ENCODE measurements at regions not wholly inside any gene's neighbourhood (a gene's known extent, or its start where the extent isn't known, plus 50 kb on each side); places are given as distances from the start of the nearest gene placed in this dataset.

DNA sequence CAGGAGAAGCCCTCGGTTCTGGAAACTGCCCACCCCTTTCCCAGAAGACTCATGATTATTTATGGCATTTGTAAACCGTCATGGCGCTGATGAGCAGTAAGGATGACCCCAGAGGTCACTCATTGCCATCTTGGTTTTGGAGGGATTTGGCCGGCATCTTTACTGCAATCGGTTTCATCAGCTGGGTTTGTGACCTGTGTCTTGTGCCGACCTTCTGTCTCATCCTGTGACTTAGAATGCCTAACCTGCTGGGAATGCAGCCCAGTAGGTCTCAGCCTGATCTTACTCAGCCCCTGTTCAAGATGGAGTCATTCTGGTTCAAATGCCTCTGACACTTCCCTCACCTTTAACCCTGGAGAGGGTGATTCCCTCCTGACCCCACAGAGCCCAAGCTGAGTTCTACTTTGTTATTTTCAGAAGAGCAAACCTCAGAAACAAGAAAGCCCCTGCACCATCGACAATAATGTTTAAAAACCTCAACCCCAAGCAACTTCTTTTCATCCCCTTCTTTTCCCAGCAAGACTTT lies 105.5 kb upstream of the SFSWAP start:
- no peak for DNase-seq (ENCODE audit: low read depth)

DNA sequence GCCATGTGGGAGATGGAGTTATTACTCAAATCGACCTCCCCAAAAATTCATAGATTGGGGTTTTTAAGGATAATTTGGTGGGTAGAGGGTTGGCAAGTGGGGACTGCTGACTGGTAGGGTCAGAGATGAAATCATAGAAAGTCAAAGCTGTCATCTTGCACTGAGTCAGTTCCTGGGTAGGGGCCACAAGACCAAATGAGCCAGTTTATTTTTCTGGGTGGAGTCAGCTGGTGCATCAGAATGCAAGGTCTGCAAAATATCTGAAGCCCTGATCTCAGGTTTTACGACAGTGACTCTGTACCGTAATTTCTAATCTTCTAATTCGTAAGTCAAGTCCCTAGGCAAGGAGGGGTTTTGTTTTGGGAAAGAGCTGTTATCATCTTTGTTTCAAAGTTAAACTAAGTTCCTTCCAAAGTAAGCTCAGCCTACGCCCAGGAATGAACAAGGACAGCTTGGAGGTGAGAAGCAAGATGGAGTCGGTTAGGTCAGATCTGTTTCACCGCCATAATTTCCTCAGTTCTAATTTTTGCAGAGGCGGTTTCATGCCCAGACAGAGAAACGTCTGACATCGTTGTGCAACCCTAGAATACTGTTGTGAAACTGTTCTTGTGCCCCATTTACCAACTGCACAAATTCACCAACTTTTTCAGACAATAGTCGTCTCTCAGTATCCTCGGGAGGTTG lies 104.5 kb upstream of the SFSWAP start:
- no peak for DNase-seq (ENCODE audit: low read depth)

GRCh38 chr12:131607658-131608447 lies 103.0 kb upstream of the SFSWAP start:
- DNase-seq (ENCODE audit: low read depth), result no peak

GRCh38 chr12:131608740-131609690 lies 101.9 kb upstream of the SFSWAP start:
- DNase-seq (ENCODE audit: low read depth), result peak; percentile 31

GRCh38 chr12:131609762-131610161 lies 101.1 kb upstream of the SFSWAP start:
- DNase-seq (ENCODE audit: low read depth), result no peak

DNA sequence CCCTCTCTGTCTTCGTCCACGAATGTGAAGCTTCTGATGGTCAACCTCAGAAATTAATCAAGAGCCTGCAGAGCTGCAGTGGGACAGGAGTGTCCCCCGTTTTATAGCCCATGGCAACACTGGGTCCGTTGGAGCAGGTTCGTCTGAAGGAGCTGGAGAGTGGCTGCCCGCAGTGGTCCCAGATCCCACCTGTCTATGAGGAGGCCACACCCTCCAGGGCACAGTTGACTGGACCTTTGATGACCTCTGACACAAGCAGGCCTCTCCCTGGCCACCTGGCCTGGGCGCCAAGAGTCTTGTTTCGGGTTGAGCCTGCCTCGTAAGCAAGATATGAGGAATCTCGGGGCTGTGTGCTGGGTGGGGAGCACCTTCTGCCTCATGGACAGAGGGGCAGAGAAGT lies 100.7 kb upstream of the SFSWAP start:
- no peak for DNase-seq (ENCODE audit: low read depth)

DNA sequence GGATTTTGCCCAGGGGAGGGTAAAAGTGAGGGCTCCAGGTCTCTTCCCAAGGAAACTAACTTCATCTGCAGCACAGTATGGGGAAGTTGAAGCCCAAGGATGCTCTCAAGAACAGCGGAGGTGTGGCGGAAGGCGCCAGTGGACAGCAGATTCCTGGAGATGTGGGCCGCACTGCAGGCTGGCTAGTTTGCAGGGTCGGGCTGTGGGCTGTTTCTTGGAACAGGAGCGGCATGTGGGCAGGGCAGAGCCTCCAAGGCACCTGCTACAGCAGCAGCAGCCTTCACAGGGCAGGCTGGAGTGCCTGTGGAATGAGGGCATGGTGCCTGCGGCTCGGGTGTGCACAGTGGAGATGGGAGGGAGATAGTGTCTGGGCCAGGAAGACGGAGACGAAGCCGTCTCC lies 100.0 kb upstream of the SFSWAP start:
- no peak for DNase-seq (ENCODE audit: low read depth)

DNA sequence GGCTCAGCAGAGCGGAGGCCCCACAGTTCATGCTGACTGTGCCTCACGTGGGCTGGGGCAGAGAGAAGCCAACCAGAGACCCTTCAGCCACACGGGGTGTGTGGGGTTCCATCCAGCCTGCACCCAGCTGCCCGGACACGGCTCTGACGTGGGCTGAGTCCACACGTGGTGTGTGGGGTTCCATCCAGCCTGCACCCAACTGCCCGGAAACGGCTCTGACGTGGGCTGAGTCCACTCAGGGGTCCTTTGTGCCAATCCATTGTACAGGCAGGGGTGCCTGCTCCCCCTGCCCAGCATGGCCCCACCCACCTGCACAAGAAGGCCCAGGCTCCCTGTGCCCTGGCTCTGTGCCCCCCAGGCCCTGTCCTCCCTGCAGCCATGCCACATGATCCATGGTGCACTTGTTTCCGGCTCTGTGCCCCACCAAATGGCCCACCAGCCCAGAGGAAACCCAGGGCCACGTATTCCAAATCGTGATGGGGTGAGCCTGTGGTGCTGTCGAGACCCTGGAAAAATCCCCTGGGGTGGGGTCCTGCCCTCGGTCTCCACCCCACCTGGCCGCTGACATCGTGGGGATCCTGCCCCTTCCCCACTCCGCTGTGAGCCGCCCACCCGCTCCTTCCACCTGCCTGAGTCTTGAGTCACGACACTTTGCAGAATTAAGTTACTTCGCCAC lies 99.3 kb upstream of the SFSWAP start:
- DNase-seq (ENCODE audit: low read depth), result no peak

- DNase-seq (ENCODE audit: low read depth), result no peak
Observed at GRCh38 chr12:131612092-131612755, 98.7 kb upstream of the SFSWAP start.

GRCh38 chr12:131613186-131613585 lies 97.7 kb upstream of the SFSWAP start:
- no peak for DNase-seq (ENCODE audit: low read depth)

GRCh38 chr12:131613678-131614077 lies 97.2 kb upstream of the SFSWAP start:
- no peak for DNase-seq (ENCODE audit: low read depth)

DNA sequence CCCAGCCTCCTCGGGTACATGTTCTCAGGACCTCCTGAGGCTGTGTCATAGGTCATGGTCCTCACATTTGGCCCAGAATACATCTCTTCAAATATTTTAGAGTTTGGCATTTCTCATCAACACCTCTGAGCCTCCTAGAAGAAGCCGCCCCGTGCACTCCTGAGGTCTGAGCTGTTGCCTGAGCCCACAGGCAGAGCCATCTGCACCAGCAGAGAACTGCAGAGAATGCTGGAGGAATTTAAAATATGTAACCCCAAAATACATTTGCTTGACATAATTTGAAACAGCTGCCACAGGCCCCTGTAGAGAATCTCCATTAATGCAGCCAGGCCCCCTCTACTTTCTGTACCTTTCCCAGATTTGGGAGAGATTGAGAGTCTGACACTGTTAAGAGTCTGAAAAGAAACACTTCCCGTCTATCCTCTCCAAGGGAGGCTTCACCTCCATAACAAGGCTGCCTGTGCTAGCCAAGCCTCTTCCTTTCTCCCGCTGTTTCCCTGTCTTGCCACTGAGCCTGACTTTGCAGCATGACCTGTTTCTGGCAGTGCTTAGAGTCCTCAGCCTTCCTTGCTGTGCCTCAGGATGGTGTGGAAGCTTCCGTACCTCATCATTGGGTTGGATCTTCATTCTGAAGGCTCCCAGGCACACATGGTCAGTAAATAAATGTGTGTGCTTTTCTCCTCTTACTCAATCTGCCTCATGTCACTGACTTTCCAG lies 95.4 kb upstream of the SFSWAP start:
- no peak for DNase-seq (ENCODE audit: low read depth)

DNA sequence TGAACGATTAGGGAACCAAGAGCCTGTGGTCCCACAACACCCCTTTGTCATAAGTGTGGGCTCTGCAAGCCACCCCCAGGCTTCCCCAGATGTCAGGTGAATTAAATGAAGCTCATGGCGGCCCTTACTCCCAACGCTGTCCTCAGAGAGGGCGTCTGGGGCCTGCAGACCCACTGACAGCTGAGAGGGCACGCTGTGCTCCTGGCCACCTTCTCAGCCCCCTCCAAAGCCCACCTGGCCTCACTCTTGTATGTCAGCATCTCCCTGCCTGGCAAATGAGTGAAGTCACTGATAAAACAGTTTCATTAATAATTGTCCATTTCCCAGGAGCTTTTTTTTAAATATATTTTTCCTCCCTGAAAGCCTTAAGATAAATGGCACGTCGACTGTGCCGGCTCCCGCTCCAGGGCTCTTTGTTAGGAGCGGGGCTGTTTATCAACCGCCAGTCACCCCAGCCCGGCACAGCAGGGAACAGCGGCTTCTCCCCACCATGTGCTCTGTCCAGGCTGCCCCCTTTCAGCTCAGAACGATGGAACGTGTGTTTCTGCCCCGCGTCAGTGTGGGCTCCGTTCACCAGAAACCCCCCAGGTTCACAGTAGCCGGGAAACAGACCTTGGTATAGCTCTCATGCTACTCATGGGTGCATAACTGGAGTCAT lies 94.7 kb upstream of the SFSWAP start:
- no peak for DNase-seq (ENCODE audit: low read depth)

DNA sequence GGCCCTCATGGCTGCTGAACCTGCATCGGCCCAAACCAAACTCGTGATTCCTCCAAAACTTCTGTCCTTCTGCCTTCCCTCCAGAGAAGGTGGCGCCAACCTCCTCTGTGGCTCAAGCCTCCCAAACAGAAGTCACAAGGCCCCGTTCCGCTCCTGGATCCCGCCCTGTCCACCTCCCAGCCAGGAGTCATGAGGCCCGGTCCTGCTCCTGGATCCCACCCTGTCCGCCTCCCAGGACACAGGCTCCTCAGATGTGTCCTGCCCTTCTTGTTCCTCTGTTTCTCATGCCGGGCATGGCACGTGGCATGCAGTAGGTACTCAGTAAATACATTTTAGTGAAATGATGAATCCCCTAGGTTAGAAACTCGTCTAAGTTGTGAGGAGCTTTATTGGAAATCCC lies 94.2 kb upstream of the SFSWAP start:
- no peak for DNase-seq (ENCODE audit: low read depth)

DNA sequence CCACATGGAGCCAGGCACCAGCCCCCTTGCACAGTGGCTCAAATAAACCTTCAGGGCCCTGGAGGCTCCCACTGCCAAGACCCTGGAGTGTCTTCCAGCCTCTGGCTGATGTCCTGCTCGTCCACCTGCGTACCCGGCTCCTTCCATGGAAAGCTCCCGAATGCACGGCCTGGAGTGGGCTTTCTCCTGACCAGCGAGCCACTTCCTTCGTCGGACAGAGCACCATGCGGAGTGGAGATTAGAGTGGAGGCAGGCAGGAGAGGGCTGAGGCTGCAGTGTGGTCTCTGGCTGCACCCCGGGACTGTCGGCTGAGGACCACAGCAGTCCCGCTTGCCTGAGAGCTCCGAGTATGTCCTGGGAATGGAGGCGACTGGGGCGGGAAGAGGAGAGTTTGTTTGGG lies 93.7 kb upstream of the SFSWAP start:
- DNase-seq (ENCODE audit: low read depth), result no peak

DNA sequence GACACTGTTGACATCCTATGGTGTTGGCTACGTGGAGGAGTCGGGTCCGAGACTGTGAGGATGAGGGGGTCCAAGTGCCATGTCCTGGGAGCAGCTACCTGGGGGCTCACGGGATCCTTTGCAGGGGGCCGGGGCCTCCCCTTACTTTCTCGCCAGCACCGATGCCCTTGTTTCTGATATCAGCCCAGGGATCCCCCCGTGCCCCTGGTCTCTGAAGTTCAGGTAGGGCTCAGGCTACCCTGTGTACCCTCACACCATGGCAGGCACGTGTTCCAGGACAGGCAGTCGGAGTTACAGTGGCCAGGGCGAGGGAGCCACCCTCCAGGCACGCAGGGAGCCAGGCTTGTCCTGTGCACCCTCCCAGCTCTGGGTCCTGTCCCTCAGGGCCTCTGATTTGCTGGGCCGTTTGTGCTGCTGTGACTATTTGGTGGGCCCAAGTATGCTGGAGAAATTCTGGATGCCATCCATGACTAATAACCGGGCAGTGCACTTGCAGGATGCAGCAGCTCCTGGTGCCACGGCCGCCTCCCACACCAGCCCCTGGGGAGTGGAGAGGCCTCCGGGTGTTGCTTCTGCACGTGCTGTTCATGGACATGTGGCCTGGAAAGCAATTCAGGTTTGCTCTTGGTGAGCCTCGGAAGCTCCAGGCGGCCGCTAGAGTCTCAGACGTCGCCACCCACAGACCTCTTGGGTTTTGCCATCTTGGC lies 93.1 kb upstream of the SFSWAP start:
- DNase-seq (ENCODE audit: low read depth), result no peak

GRCh38 chr12:131618303-131618658 lies 92.6 kb upstream of the SFSWAP start:
- no peak for DNase-seq (ENCODE audit: low read depth)

DNA sequence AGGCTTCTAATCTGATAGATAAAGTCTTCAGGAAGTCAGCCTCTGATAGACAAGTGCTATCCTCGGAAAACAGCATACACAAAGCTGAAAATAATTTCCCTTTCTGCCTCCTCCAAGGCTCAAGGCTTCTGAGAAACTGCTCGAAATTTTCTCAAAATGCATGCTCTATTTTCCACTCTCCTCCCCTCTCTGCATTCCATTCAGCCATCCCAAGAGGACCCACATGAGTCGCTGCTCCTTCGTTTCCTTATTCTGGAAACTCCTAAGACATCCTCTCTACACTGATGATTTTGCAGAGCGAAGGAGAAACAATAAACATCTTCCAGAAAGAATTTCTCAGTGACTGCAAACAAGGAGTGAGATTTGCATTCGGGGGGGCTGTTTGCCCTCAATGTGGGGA lies 92.2 kb upstream of the SFSWAP start:
- no peak for DNase-seq (ENCODE audit: low read depth)

DNA sequence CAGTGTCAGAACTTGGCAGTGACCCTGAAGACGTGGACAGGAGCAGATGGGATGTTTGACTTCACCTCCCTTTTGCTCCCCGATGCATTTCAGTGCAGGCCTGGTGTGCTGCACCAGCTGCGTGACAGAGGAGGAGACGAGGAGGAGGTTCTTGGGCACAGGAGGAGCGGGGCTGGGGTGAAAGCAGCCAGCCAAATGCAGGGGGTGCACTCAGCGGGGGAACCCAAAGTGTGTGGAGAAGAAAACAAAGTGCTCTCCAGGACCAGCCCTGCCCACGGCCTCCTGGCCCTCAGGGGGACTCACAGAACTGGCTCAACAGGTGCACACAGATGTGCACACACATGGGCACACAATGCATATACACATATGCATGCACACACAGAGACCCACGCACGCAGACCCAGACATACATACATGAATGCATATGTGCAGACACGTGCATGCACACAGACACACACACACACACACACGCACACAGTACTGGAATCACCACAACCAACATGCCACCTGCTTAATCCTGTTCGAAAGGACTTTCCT lies 91.7 kb upstream of the SFSWAP start:
- DNase-seq (ENCODE audit: low read depth), result no peak

All from stimulated activated CD8-positive, alpha-beta memory T cell treated with anti-CD3 and anti-CD28 coated beads, Interleukin-12 subunit alpha, Interleukin-12 subunit beta, amount 100 ng/mL, for 4 hours (primary cell).